ENCODE measurements at regions not wholly inside any gene's neighbourhood (a gene's known extent, or its start where the extent isn't known, plus 50 kb on each side); places are given as distances from the start of the nearest gene placed in this dataset.

DNA sequence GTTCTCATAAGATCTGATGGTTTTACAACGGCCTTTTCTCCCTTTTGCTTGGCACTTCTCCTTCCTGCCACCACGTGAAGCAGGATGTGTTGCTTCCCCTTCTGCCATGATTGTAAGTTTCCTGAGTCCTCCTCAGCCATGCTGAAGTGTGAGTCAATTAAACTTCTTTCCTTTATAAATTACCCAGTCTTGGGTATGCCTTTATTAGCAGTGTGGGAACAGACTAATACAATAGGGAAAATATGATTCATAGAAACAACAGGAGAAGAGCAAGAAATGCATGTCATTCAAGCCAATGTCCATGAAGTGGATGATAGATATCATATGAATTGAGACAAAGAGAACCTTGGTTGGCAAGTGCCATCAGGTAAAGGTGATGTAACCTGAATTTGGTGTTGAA, 128.3 kb upstream of the HAPLN1 start:
- ATAC-seq: no peak
- Histone ChIP-seq H3K27me3 (ENCODE audit: low read length) (no peaks in the 10 kb centered on the region), H2AFZ (ENCODE audit: low read length) (no peak overlapping the region), H3K9me3 (ENCODE audit: low read length) (no peaks in the 10 kb centered on the region), H3K9me2 (replicated peaks; ENCODE audit: low read length) (no peaks in the 10 kb centered on the region), H3K4me1 (ENCODE audit: insufficient read depth, low read length) (no peaks in the 10 kb centered on the region), H4K20me1 (ENCODE audit: low read length) (no peaks in the 10 kb centered on the region), H3K9ac (ENCODE audit: low read length) (no peak overlapping the region), H3K79me2 (ENCODE audit: low read length) (no peaks in the 10 kb centered on the region), H3K36me3 (ENCODE audit: low read depth, low read length) (no peaks in the 10 kb centered on the region), H3K4me2 (ENCODE audit: low read length) (no peak overlapping the region), H3F3A (ENCODE audit: low read length, unreplicated experiment) (no peaks in the 10 kb centered on the region), H3K4me3 (ENCODE audit: low read length) (no peak overlapping the region), H3K27ac (ENCODE audit: low read length) (no peak overlapping the region)
- POLR2A ChIA-PET (ENCODE audit: unreplicated experiment): no interaction called here
- BruUV-seq (replicated peaks): no TSS peak
- CTCF ChIA-PET: no interaction called here
- intact Hi-C loops (cut with micrococcal nuclease): no loop called here
- DNase-seq: no peak
- TF ChIP-seq, protein P1, sequence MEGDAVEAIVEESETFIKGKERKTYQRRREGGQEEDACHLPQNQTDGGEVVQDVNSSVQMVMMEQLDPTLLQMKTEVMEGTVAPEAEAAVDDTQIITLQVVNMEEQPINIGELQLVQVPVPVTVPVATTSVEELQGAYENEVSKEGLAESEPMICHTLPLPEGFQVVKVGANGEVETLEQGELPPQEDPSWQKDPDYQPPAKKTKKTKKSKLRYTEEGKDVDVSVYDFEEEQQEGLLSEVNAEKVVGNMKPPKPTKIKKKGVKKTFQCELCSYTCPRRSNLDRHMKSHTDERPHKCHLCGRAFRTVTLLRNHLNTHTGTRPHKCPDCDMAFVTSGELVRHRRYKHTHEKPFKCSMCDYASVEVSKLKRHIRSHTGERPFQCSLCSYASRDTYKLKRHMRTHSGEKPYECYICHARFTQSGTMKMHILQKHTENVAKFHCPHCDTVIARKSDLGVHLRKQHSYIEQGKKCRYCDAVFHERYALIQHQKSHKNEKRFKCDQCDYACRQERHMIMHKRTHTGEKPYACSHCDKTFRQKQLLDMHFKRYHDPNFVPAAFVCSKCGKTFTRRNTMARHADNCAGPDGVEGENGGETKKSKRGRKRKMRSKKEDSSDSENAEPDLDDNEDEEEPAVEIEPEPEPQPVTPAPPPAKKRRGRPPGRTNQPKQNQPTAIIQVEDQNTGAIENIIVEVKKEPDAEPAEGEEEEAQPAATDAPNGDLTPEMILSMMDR (conservative IDR thresholded peaks at IDR 0.05; ENCODE audit: low read depth, low read length): no peak
- no peak for TF ChIP-seq EZH2 (IDR thresholded peaks at IDR 0.05; ENCODE audit: low read length, unreplicated experiment)
- TF ChIP-seq EZH2phosphoT487 (IDR thresholded peaks at IDR 0.05; ENCODE audit: borderline replicate concordance, low read length): no peak

DNA sequence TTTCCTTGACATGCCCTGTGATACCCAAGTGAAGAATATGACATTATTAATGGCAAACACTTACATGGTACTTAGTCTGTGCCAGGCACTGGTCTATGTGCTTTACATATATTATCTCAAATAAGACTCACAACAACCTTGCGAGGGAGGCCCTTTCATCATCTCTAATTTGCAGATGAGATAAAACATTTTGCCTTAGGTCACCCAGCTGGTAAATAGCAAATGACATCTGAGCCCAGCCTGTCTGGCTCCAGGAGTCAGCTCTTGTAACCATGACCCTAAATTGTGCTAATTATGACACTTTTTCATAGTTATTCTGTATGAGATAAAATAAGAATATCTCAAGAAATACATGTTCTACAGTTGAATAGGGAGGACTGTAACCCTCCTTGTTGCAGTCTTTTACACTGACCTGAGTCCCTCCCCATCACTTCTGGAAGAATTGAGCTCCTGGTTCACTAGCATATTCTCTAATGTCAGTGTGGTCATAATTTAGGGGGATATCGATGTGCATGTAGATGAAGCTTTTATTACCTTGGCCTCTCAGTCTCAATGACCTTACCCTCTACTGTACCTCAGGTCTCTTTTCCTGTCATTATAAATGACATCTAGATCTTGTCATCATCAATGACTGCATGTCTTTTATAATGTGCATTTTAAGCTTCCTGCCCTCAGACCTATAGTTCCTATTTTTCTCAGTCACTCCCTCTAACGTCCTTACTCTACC, 126.1 kb upstream of the HAPLN1 start:
- TF ChIP-seq, protein P1 (conservative IDR thresholded peaks at IDR 0.05; ENCODE audit: low read depth, low read length): no peak
- TF ChIP-seq EZH2 (IDR thresholded peaks at IDR 0.05; ENCODE audit: low read length, unreplicated experiment) (no peak), EZH2phosphoT487 (IDR thresholded peaks at IDR 0.05; ENCODE audit: borderline replicate concordance, low read length) (no peak)
- no peak overlapping the region for H2AFZ ChIP-seq (ENCODE audit: low read length)
- H3K9me2 ChIP-seq (replicated peaks; ENCODE audit: low read length): no peaks in the 10 kb centered on the region
- H4K20me1 ChIP-seq (ENCODE audit: low read length): no peaks in the 10 kb centered on the region
- no peak overlapping the region for H3K27ac ChIP-seq (ENCODE audit: low read length)
- H3F3A ChIP-seq (ENCODE audit: low read length, unreplicated experiment): no peaks in the 10 kb centered on the region
- H3K4me1 ChIP-seq (ENCODE audit: insufficient read depth, low read length): no peaks in the 10 kb centered on the region
- no peak overlapping the region for H3K4me2 ChIP-seq (ENCODE audit: low read length)
- intact Hi-C loops (cut with micrococcal nuclease): no loop called here
- DNase-seq (no peak), ATAC-seq (no peak)
- H3K9me3 ChIP-seq (ENCODE audit: low read length): no peaks in the 10 kb centered on the region
- no peaks in the 10 kb centered on the region for H3K27me3 ChIP-seq (ENCODE audit: low read length)
- no peak overlapping the region for H3K4me3 ChIP-seq (ENCODE audit: low read length)
- no peaks in the 10 kb centered on the region for H3K79me2 ChIP-seq (ENCODE audit: low read length)
- no peaks in the 10 kb centered on the region for H3K36me3 ChIP-seq (ENCODE audit: low read depth, low read length)
- no peak overlapping the region for H3K9ac ChIP-seq (ENCODE audit: low read length)
- BruUV-seq (replicated peaks): no TSS peak
- POLR2A ChIA-PET (ENCODE audit: unreplicated experiment): no interaction called here
- CTCF ChIA-PET: no interaction called here

DNA sequence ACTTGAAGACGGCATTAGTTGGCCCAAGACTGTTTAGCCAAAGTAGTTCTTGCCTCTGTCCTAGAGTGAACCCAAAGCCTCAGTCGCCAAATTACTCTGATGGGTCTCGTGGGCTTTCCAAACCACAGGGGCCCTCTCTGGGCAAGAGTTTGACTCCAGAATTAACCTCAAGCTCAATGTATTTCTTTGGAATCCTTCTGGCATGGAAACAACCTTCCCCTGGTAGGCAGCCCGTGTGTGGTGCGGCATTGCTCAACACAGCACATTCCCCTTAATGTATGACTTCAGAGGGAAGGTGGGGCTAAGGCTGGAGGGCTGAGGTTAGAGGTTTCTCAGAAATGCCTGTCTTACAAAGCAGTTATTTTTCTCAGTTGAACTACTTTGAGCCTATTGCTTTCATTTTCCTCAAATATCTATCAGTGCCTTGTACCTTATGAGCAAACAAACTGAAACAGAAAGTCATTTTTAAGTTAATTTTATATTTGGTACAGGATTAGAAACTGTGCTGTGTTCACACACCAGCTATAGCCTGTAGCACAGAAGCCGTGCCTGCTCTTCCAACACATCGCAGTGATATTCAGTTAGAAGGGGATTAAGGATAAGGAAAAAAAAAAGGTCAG, 123.9 kb upstream of the HAPLN1 start:
- CTCF ChIA-PET: no interaction called here
- Histone ChIP-seq H3K27ac (ENCODE audit: low read length) (no peak overlapping the region), H3K9me3 (ENCODE audit: low read length) (no peaks in the 10 kb centered on the region), H3K4me3 (ENCODE audit: low read length) (no peak overlapping the region), H3K4me1 (ENCODE audit: insufficient read depth, low read length) (no peaks in the 10 kb centered on the region), H2AFZ (ENCODE audit: low read length) (no peak overlapping the region), H3K9me2 (replicated peaks; ENCODE audit: low read length) (no peaks in the 10 kb centered on the region), H3F3A (ENCODE audit: low read length, unreplicated experiment) (no peaks in the 10 kb centered on the region), H4K20me1 (ENCODE audit: low read length) (no peaks in the 10 kb centered on the region), H3K4me2 (ENCODE audit: low read length) (no peak overlapping the region), H3K9ac (ENCODE audit: low read length) (no peak overlapping the region), H3K79me2 (ENCODE audit: low read length) (no peaks in the 10 kb centered on the region), H3K27me3 (ENCODE audit: low read length) (no peaks in the 10 kb centered on the region), H3K36me3 (ENCODE audit: low read depth, low read length) (no peaks in the 10 kb centered on the region)
- ATAC-seq (peak; percentile 42; the same call in 1 of the 2 replicates), DNase-seq (no peak)
- POLR2A ChIA-PET (ENCODE audit: unreplicated experiment): no interaction called here
- BruUV-seq (replicated peaks): no TSS peak
- intact Hi-C loops (cut with micrococcal nuclease): no loop called here
- TF ChIP-seq EZH2 (IDR thresholded peaks at IDR 0.05; ENCODE audit: low read length, unreplicated experiment): no peak
- TF ChIP-seq, protein P1 (conservative IDR thresholded peaks at IDR 0.05; ENCODE audit: low read depth, low read length): no peak
- TF ChIP-seq EZH2phosphoT487 (IDR thresholded peaks at IDR 0.05; ENCODE audit: borderline replicate concordance, low read length): no peak
